ENCODE measurements at regions not wholly inside any gene's neighbourhood (a gene's known extent, or its start where the extent isn't known, plus 50 kb on each side); places are given as distances from the start of the nearest gene placed in this dataset.

- TF ChIP-seq ZNF558 (CRISPR knock-in tag; IDR thresholded peaks at IDR 0.05; ENCODE audit: borderline replicate concordance) (peak; percentile 87; the same call in 1 of the 2 replicates), ZNF598 (CRISPR knock-in tag; IDR thresholded peaks at IDR 0.05; ENCODE audit: borderline replicate concordance) (peak; percentile 64; the same call in 1 of the 2 replicates), AKNA (CRISPR knock-in tag; IDR thresholded peaks at IDR 0.05; ENCODE audit: borderline replicate concordance) (no peak), ZNF101 (CRISPR knock-in tag; IDR thresholded peaks at IDR 0.05; ENCODE audit: borderline replicate concordance, low read depth) (no peak), ZFP41 (CRISPR knock-in tag; IDR thresholded peaks at IDR 0.05; ENCODE audit: borderline replicate concordance) (no peak), ZNF350 (CRISPR knock-in tag; IDR thresholded peaks at IDR 0.05; ENCODE audit: borderline replicate concordance, low read depth) (peak; percentile 65; the same call in 1 of the 2 replicates), PRDM10 (CRISPR knock-in tag; IDR thresholded peaks at IDR 0.05; ENCODE audit: low read depth) (0 out of 2 replicates have a peak, but pooled peaks have one; percentile 59), PHB2 (IDR thresholded peaks at IDR 0.05; ENCODE audit: partially characterized antibody) (no peak), ZBTB38 (CRISPR knock-in tag; IDR thresholded peaks at IDR 0.05) (peak; percentile 96), MBNL3 (CRISPR knock-in tag; conservative IDR thresholded peaks at IDR 0.05) (no peak), TFE3 (CRISPR knock-in tag; IDR thresholded peaks at IDR 0.05) (peak; percentile 92), TSC22D2 (CRISPR knock-in tag; IDR thresholded peaks at IDR 0.05; ENCODE audit: borderline replicate concordance) (peak; percentile 60; the same call in 1 of the 2 replicates), ZNF362 (CRISPR knock-in tag; IDR thresholded peaks at IDR 0.05; ENCODE audit: borderline replicate concordance) (no peak)
These were observed 91.4 kb upstream of the NEDD9 start (continued) for GRCh38 chr6:11323666-11324452.

Measured in HepG2 (cell line).